ENCODE measurements at regions not wholly inside any gene's neighbourhood (a gene's known extent, or its start where the extent isn't known, plus 50 kb on each side); places are given as distances from the start of the nearest gene placed in this dataset.

DNA sequence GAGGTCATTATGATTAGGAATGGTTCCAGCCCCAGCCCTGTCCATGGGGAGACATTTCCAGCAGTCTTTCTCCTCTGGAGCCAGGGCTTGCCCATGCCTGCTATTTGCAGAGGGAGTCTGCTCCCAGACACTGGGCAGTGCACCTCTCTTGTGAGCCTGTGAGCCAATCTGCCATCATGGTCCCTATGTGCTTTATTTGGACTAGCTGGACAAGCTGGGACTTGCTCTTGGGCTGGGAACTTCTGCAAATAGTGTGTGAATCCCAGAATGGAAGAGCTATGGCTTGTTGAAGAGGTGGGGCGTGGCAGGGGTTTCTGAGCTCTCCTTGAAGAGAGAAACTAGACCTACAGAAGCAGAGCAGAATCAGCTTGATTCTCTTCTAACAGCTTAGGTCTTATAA lies 53.7 kb upstream of the KY start:
- TF ChIP-seq POLR2A (IDR thresholded peaks at IDR 0.05), result no peak
- no peak for TF ChIP-seq CTCF (IDR thresholded peaks at IDR 0.05)

Data from right lobe of liver (tissue), 4 donors.